Limb (tissue), 2 donors: ENCODE measurements at regions not wholly inside any gene's neighbourhood (a gene's known extent, or its start where the extent isn't known, plus 50 kb on each side); places are given as distances from the start of the nearest gene placed in this dataset.
"Not testable (repeated sequence)": the region's sequence is repeated elsewhere in the genome, so short reads cannot be mapped to it uniquely, and the experiment has no call there.

Source experiments
- DNase-seq, 2 donors: peaks; one replicate each; pipeline ENCODE4 v3.0.0-alpha.2; 2016; ENCODE audit errors: extremely low spot score in 2 of 2

GRCh38 chr1:198932351-198932991, 293.6 kb downstream of the PTPRC start:
- DNase-seq: no peak

- no peak for DNase-seq
Measured at GRCh38 chr1:198933515-198934222, 294.8 kb downstream of the PTPRC start.

GRCh38 chr1:198934426-198934825, 295.6 kb downstream of the PTPRC start:
- no peak for DNase-seq

GRCh38 chr1:198934901-198935305, 296.1 kb downstream of the PTPRC start:
- no peak for DNase-seq

- DNase-seq: peak; percentile 83 to 84
Measured at GRCh38 chr1:198935306-198935921, 296.6 kb downstream of the PTPRC start.

- no peak for DNase-seq
Measured at GRCh38 chr1:198936371-198937083, 297.7 kb downstream of the PTPRC start.

- peak; percentile 68 to 94 for DNase-seq
Measured at GRCh38 chr1:198937231-198938031, 298.6 kb downstream of the PTPRC start.

- DNase-seq: no peak
Measured at GRCh38 chr1:198939286-198939685, 300.4 kb downstream of the PTPRC start.

- no peak for DNase-seq
Measured at GRCh38 chr1:198939956-198940355, 301.1 kb downstream of the PTPRC start.

- no peak for DNase-seq
Measured at GRCh38 chr1:198942466-198942865, 303.6 kb downstream of the PTPRC start.

GRCh38 chr1:198943484-198944187, 304.8 kb downstream of the PTPRC start:
- DNase-seq: no peak

GRCh38 chr1:198947456-198947855, 308.6 kb downstream of the PTPRC start:
- no peak for DNase-seq

GRCh38 chr1:198948895-198949659, 310.2 kb downstream of the PTPRC start:
- no peak for DNase-seq

- no peak for DNase-seq
Measured at GRCh38 chr1:198950036-198950435, 311.2 kb downstream of the PTPRC start.

- DNase-seq: no peak
Measured at GRCh38 chr1:198955085-198955484, 316.2 kb downstream of the PTPRC start.

- DNase-seq: no peak
Measured at GRCh38 chr1:198957044-198957443, 318.2 kb downstream of the PTPRC start.

GRCh38 chr1:198959032-198959431, 320.2 kb downstream of the PTPRC start:
- DNase-seq: no peak

- no peak for DNase-seq
Measured at GRCh38 chr1:198959676-198960075, 320.8 kb downstream of the PTPRC start.

- not testable (repeated sequence) for DNase-seq
Measured at GRCh38 chr1:198963796-198964195, 325.0 kb downstream of the PTPRC start.

GRCh38 chr1:198966519-198966918, 327.7 kb downstream of the PTPRC start:
- no peak for DNase-seq
